CD1c-positive myeloid dendritic cell (primary cell): ENCODE measurements at regions not wholly inside any gene's neighbourhood (a gene's known extent, or its start where the extent isn't known, plus 50 kb on each side); places are given as distances from the start of the nearest gene placed in this dataset.
"Not testable (repeated sequence)": the region's sequence is repeated elsewhere in the genome, so short reads cannot be mapped to it uniquely, and the experiment has no call there.

Experiments
- DNase-seq: peaks from one replicate; pipeline ENCODE4 v3.0.0-alpha.2; 2016; ENCODE audit errors: extremely low spot score

GRCh38 chr9:78383130-78383529 is 86.2 kb downstream of the PSAT1 start:
- DNase-seq: no peak

DNA sequence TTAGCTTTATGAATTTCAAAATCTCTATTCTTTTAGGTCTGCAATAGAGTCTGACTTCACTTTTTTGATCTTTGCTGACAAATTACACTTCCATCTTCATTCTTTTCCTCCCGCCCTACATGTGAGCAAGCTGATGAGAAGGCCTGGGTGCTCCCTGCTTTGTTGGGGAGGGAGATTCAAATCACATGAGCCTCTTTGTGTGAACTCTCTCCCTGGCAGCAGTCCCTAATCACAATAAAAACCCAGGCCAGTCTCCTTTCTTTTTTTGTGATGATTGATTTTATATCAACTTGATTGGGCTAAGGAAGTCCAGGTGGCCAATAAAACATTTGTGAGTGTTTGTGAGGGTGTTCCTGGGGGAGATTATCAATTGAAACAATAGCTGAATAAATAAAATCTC is 89.4 kb downstream of the PSAT1 start:
- no peak for DNase-seq

DNA sequence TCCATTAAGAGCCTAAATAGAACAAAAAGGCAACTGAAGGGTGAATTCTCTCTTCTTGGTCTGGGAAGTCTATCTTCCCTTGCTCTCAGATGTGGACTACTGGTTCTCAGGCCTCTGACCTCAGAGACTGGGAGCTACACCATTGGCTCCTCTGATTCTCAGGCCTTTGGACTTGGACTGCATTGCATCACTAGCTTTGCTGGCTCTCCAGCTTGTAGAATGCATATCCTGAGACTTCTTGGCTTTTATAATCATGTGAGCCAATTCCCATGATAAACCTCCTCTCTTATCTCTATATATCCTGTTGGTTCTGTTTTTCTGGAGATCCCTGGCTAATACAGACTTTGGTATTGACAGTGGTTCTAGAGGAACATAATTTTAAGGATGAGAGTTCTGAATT is 89.8 kb downstream of the PSAT1 start:
- DNase-seq: no peak

DNA sequence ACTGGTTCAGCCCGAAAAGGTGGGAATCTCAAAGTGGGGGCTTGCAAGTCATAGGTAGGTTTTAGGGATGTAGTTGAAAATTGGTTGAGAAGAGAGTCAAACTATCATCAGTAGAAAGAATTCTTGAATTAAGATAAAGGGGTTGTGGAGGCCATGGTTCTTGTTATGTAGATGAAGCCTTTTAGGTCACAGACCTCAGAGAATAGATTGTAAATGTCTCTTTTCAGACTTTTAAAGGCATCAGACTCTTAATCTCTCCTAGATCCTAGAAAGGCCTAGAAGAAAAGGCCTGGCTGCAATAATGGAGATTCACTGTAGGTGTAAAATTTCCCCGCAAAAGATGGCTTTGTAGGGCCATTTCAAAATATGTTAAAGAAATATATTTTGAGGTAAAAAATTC is 96.4 kb downstream of the PSAT1 start:
- DNase-seq: no peak

- no peak for DNase-seq
Measured at GRCh38 chr9:78393932-78394331, 97.0 kb downstream of the PSAT1 start.

DNA sequence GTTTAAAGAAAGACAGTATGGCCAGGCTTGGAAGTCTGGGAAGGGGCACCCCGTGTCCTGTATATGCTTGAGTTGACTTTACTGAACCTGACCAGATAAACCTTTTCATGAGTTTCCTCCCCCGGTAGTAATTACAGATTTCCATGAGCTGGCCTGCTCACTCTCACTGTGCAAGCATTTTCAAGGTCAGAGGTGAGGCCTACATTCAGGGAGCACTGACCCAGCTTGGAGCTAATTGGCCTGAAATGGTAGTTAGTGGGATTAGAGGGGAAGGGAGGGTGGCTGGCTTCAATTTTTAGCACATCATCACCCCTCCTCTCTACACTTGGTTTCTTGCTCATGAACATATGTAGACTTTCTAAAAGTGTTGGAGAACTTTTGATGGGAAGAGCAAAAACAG is 99.2 kb downstream of the PSAT1 start:
- DNase-seq: no peak

DNA sequence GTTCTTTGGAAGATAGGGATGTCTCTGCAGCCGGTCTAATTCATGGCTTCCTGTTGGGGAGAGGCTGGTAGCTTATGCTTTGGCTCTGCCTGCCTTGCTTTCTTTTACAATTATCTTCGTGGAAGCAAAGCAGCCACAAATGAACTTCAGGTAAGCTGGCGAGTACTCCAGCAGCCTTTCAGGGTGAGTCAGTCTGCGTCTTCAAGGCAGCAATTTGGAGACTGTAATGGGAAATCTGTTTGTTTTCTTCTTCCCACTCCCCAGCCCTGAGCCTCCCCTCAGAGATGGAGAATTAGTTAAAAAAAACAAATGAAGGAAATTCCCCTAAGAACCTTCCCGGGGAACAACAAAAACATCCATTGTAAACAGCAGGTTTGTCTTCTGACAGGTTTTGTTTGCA is 100.1 kb downstream of the PSAT1 start:
- DNase-seq: no peak

DNA sequence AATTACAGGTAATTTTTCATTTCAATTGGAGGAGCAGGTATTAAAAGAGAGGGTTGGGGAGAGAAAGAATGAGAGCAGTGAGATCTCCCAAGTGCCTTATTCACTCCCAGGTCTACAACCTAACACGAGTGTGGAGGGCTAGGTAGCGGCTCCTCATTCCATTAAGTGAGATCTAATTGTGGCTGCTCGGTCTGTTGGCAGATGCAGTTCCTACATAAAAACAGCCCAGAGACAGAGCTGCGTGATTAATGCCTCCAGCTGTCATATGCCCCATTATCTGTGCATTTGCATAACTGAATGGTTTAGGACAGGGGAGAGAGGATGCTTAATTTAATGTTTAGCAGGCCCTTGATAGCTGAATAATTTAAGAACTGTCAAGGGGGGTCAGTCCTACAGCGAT is 100.5 kb downstream of the PSAT1 start:
- no peak for DNase-seq

DNA sequence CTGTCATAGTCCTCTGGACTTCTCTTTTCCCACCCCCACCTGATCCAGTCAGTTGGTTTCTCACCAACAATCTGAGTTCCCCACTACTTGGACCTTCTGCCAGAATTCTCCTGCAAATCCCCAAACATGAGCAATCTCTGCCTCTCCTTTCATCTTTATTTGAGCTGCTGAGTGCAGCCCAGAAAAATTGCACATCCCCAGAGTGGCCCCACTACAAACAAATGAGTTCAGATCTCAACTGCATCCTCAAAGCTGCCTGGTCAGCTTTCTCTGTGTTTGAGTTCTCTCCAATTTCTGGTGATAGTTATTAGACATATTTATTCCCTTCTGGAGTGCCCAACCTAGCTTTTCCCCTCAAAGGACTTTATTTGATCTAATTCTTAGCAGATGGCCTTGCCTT is 102.2 kb downstream of the PSAT1 start:
- DNase-seq: no peak

DNA sequence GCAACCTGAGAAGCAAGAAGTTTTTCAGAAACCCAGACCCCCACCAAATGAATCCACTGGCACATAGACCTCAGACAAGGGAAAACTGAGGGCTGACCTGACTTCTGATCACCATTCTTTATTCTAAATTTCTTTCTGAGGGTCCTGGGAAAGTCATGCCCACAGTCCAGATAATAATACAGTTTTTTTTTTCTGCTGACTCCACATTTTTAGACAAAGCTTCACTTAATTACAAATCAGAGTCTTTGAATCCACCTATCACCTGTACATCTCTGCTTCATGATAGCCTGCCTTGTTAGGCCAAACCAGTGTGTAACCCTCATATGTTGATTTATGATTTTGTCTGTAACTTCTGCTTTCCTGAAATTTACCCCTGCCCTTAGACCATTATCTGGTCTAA is 103.6 kb downstream of the PSAT1 start:
- DNase-seq: no peak

DNA sequence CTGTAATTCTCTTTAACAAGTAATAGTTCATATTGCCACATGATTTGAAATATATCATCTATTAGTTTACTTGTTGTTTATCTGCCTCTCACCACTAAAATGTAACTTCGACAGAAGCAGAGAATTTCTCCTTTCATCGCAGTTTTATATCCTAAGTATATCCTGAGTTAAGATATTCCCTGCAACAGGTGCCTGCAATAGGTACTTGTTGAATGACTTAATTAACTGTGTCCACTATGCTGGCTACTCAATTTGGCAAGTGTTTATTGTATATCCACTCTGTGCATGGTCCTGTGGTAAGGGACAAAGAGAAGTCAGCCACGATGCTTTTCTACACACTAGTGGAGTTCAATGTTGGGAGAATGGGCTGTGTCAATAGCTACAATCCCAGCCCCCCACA is 108.5 kb downstream of the PSAT1 start:
- DNase-seq: no peak

- no peak for DNase-seq
Measured at GRCh38 chr9:78406146-78406545, 109.2 kb downstream of the PSAT1 start.

- no peak for DNase-seq
Measured at GRCh38 chr9:78406933-78407332, 110.0 kb downstream of the PSAT1 start.

DNA sequence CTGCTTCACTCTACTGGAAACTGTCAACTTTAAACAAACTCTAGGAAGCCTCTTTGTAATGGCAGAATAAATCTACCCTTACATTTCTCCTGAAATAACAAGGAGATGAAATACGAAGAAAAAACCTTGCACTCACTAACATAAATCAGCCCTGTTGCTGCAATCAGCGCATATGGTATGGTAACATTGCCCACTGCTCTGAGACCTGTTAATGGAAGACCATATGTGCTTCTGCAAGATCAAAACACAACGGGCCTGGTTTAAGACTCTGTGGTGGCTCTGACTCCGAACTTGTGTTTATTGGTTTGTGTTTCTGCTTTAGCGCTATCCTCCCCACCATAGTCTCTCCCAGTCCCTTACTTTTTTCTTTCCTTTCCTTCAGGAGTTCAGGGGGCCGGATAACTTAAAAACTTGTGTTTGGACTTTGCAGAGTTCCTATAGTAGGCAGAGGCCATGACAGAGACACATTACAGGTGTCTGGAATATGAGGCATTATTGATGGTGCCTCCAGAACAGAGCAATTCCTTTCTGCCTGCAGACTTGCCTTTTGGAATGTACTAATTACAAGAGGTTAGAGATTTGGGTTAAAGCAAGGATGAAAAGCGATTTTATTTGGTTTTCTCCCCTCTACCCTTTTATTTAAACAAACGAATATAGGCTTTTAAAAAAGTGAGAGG is 110.8 kb downstream of the PSAT1 start:
- no peak for DNase-seq

GRCh38 chr9:78408388-78408787 is 111.5 kb downstream of the PSAT1 start:
- no peak for DNase-seq

DNA sequence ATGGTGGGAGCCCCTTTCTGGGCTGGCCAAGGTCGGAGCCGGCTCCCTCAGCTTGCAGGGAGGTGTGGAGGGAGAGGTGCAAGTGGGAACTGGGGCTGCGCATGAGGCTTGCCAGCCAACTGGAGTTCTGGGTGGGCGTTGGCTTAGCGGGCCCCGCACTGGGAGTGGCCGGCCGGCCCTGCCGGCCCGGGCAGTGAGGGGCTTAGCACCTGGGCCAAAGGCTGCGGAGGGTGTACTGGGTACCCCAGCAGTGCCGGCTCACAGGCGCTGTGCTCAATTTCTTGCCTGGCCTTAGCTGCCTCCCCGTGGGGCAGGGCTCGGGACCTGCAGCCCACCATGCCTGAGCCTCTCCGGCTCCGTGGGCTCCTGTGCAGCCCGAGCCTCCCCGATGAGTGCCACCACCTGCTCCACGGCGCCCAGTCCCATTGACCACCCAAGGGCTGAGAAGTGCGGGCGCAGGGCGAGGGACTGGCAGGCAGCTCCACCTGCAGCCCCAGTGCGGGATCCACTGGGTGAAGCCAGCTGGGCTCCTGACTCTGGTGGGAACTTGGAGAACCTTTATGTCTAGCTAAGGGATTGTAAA is 113.1 kb downstream of the PSAT1 start:
- DNase-seq: not testable (repeated sequence)

DNA sequence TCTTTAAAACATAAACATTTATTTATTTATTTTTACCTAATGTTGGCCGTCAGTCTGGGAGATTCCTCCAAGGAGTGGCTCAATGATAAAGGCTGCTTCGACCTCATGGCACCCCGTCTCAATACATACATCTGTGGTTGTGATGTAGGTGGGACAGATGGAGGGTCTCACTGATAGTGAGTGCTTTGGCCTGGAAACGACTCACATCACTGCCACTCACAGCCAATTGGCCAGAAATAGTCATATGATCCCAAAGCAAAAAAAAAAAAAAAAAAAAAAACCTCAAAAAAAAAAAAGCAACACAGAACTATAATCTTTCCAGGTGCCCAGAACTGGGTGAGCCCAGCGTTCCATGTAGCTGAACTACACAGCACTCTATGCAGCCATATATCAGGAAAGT is 125.4 kb downstream of the PSAT1 start:
- no peak for DNase-seq

DNA sequence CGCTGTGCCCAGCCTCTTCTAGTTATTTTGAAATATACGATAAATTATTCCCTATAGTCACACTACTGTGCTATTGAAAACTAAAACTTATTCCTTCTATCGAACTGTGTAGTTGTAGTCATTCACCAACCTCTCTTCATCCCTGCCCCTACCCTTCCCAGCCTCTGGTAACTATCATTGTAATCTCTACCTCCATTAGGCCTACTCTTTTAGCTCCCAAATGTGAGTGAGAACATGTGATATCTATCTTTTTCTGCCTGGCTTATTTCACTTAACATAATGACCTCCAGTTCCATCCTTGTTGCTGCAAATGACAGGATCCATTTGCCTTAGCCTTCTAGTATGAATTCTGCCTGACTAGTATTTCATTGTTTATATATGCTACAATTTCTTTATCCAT is 127.4 kb downstream of the PSAT1 start:
- DNase-seq: no peak

DNA sequence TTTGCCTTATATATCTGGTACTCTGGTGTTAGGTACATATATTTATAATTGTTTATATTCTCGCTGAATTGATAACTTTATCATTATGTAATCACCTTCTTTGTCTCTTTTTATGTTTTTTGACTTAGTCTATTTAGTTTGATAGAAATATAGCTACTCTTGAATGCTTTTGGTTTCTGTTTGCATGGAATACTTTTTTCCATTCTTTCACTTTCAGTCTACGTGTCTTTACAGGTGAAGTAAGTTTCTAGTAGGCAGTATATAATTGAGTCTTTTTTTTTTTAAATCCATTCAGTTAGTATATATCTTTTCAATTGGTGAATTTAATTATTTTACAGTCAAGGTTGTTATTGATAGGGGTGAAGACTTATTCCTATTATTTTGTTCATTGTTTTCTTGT is 131.7 kb downstream of the PSAT1 start:
- no peak for DNase-seq

- no peak for DNase-seq
Measured at GRCh38 chr9:78430387-78430786, 133.5 kb downstream of the PSAT1 start.

DNA sequence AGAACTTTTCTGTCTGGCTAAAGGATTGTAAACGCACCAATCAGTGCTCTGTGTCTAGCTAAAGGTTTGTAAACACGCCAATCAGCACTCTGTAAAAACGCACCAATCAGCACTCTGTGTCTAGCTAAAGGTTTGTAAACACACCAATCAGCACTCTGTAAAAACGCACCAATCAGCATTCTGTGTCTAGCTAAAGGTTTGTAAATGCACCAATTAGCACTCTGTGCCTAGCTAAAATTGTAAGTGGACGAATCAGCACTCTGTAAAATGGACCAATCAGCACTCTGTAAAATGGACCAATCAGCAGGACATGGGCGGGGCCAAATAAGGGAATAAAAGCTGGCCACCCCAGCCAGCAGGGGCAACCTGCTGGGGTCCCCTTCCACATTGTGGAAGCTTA is 134.1 kb downstream of the PSAT1 start:
- not testable (repeated sequence) for DNase-seq

GRCh38 chr9:78436873-78437272 is 139.9 kb downstream of the PSAT1 start:
- no peak for DNase-seq

- DNase-seq: no peak
Measured at GRCh38 chr9:78437296-78437695, 140.4 kb downstream of the PSAT1 start.

GRCh38 chr9:78437806-78438205 is 140.9 kb downstream of the PSAT1 start:
- DNase-seq: no peak
